Muscle layer of colon (tissue), 2 donors: ENCODE measurements at regions not wholly inside any gene's neighbourhood (a gene's known extent, or its start where the extent isn't known, plus 50 kb on each side); places are given as distances from the start of the nearest gene placed in this dataset.

Source experiments
- H3K27ac ChIP-seq: one replicate; pipeline ENCODE4 v1.7.0; 2013; ENCODE audit warnings: low read depth, mild to moderate bottlenecking, low read length, moderate library complexity
- H3K27me3 ChIP-seq, 2 donors: one replicate each; pipeline ENCODE4 v1.7.0; 2013; ENCODE audit warnings: low read length in 2 of 2, mild to moderate bottlenecking in 2 of 2; ENCODE audit not compliant: insufficient read depth in 2 of 2, control insufficient read depth in 1 of 2
- H3K36me3 ChIP-seq: one replicate; pipeline ENCODE4 v1.7.0; 2013; ENCODE audit warnings: mild to moderate bottlenecking, low read length; ENCODE audit not compliant: insufficient read depth
- H3K4me1 ChIP-seq: one replicate; pipeline ENCODE4 v1.7.0; 2013; ENCODE audit warnings: mild to moderate bottlenecking, low read length; ENCODE audit not compliant: insufficient read depth
- H3K4me3 ChIP-seq, 2 donors: one replicate each; pipeline ENCODE4 v1.7.0; 2013; ENCODE audit warnings: low read length in 2 of 2, low read depth in 1 of 2, mild to moderate bottlenecking in 1 of 2, moderate library complexity in 1 of 2
- H3K9ac ChIP-seq: one replicate; pipeline ENCODE4 v1.7.0; 2013; ENCODE audit warnings: low read length
- H3K9me3 ChIP-seq: one replicate; pipeline ENCODE4 v1.7.0; 2013; ENCODE audit warnings: mild to moderate bottlenecking, low read length
- donor health status: abdominal sarcoma.
- donor health status: Adenocarcinoma of cecum.

GRCh38 chr12:88298014-88298682 lies 156.0 kb downstream of the TMTC3 start:
- Histone ChIP-seq H3K27ac (no peak overlapping the region), H3K27me3 (no peaks in the 10 kb centered on the region), H3K9ac (no peak overlapping the region)

GRCh38 chr12:88298761-88299242 lies 156.7 kb downstream of the TMTC3 start:
- Histone ChIP-seq H3K27me3 (no peaks in the 10 kb centered on the region), H3K9ac (no peak overlapping the region), H3K27ac (no peak overlapping the region), H3K4me3 (no peak overlapping the region), H3K36me3 (no peaks in the 10 kb centered on the region), H3K9me3 (no peaks in the 10 kb centered on the region), H3K4me1 (no peaks in the 10 kb centered on the region)

More at GRCh38 chr12:88298014-88298682, 156.0 kb downstream of the TMTC3 start:
- no peaks in the 10 kb centered on the region for H3K36me3 ChIP-seq
- no peaks in the 10 kb centered on the region for H3K4me1 ChIP-seq
- no peak overlapping the region for H3K4me3 ChIP-seq
- no peaks in the 10 kb centered on the region for H3K9me3 ChIP-seq

- H3K36me3 ChIP-seq: no peaks in the 10 kb centered on the region
- no peak overlapping the region for H3K4me3 ChIP-seq
- no peaks in the 10 kb centered on the region for H3K27me3 ChIP-seq
- no peaks in the 10 kb centered on the region for H3K4me1 ChIP-seq
- no peaks in the 10 kb centered on the region for H3K9me3 ChIP-seq
- H3K9ac ChIP-seq: no peak overlapping the region
- no peak overlapping the region for H3K27ac ChIP-seq
Measured at GRCh38 chr12:88299567-88300101, 157.5 kb downstream of the TMTC3 start.

- no peaks in the 10 kb centered on the region for H3K27me3 ChIP-seq
- H3K36me3 ChIP-seq: no peaks in the 10 kb centered on the region
- H3K4me3 ChIP-seq: no peak overlapping the region
- H3K9me3 ChIP-seq: no peaks in the 10 kb centered on the region
- no peak overlapping the region for H3K27ac ChIP-seq
- H3K9ac ChIP-seq: no peak overlapping the region
- no peaks in the 10 kb centered on the region for H3K4me1 ChIP-seq
Measured at GRCh38 chr12:88300931-88301330, 158.8 kb downstream of the TMTC3 start.

GRCh38 chr12:88303335-88303734 lies 161.2 kb downstream of the TMTC3 start:
- H3K9ac ChIP-seq: no peak overlapping the region
- H3K27ac ChIP-seq: no peak overlapping the region
- H3K9me3 ChIP-seq: no peaks in the 10 kb centered on the region
- no peaks in the 10 kb centered on the region for H3K36me3 ChIP-seq
- peaks cover 5% of the 10 kb centered on the region for H3K4me1 ChIP-seq
- H3K4me3 ChIP-seq: no peak overlapping the region
- H3K27me3 ChIP-seq: no peaks in the 10 kb centered on the region

GRCh38 chr12:88305254-88305890 lies 163.3 kb downstream of the TMTC3 start:
- Histone ChIP-seq H3K36me3 (no peaks in the 10 kb centered on the region), H3K4me3 (no peak overlapping the region), H3K9me3 (no peaks in the 10 kb centered on the region), H3K27me3 (no peaks in the 10 kb centered on the region), H3K9ac (no peak overlapping the region), H3K27ac (no peak overlapping the region), H3K4me1 (peaks cover 5% of the 10 kb centered on the region)

- Histone ChIP-seq H3K36me3 (no peaks in the 10 kb centered on the region), H3K9me3 (no peaks in the 10 kb centered on the region), H3K27me3 (no peaks in the 10 kb centered on the region), H3K4me1 (peaks cover 5% of the 10 kb centered on the region), H3K9ac (no peak overlapping the region), H3K4me3 (no peak overlapping the region), H3K27ac (no peak overlapping the region)
Measured at GRCh38 chr12:88306471-88307069, 164.5 kb downstream of the TMTC3 start.

GRCh38 chr12:88307961-88308360 lies 165.9 kb downstream of the TMTC3 start:
- peaks cover 5% of the 10 kb centered on the region for H3K4me1 ChIP-seq
- H3K27ac ChIP-seq: no peak overlapping the region
- no peaks in the 10 kb centered on the region for H3K9me3 ChIP-seq
- H3K27me3 ChIP-seq: no peaks in the 10 kb centered on the region
- H3K36me3 ChIP-seq: no peaks in the 10 kb centered on the region
- no peak overlapping the region for H3K4me3 ChIP-seq
- H3K9ac ChIP-seq: no peak overlapping the region

GRCh38 chr12:88308825-88309224 lies 166.7 kb downstream of the TMTC3 start:
- H3K36me3 ChIP-seq: no peaks in the 10 kb centered on the region
- no peak overlapping the region for H3K9ac ChIP-seq
- no peaks in the 10 kb centered on the region for H3K27me3 ChIP-seq
- no peaks in the 10 kb centered on the region for H3K9me3 ChIP-seq
- H3K4me1 ChIP-seq: peaks cover 5% of the 10 kb centered on the region
- no peak overlapping the region for H3K4me3 ChIP-seq
- H3K27ac ChIP-seq: no peak overlapping the region

- no peaks in the 10 kb centered on the region for H3K27me3 ChIP-seq
- no peaks in the 10 kb centered on the region for H3K36me3 ChIP-seq
- no peaks in the 10 kb centered on the region for H3K9me3 ChIP-seq
- H3K27ac ChIP-seq: no peak overlapping the region
- peaks cover 5% of the 10 kb centered on the region for H3K4me1 ChIP-seq
- no peak overlapping the region for H3K9ac ChIP-seq
- H3K4me3 ChIP-seq: no peak overlapping the region
Measured at GRCh38 chr12:88309546-88309945, 167.4 kb downstream of the TMTC3 start.

- peaks cover 5% of the 10 kb centered on the region for H3K4me1 ChIP-seq
- no peak overlapping the region for H3K4me3 ChIP-seq
- H3K27me3 ChIP-seq: no peaks in the 10 kb centered on the region
- no peaks in the 10 kb centered on the region for H3K36me3 ChIP-seq
- no peak overlapping the region for H3K9ac ChIP-seq
- no peak overlapping the region for H3K27ac ChIP-seq
- H3K9me3 ChIP-seq: no peaks in the 10 kb centered on the region
Measured at GRCh38 chr12:88310069-88310468, 168.0 kb downstream of the TMTC3 start.
